Esophagus (tissue), 2 donors: ENCODE measurements at regions not wholly inside any gene's neighbourhood (a gene's known extent, or its start where the extent isn't known, plus 50 kb on each side); places are given as distances from the start of the nearest gene placed in this dataset.
"Not testable (repeated sequence)": the region's sequence is repeated elsewhere in the genome, so short reads cannot be mapped to it uniquely, and the experiment has no call there.

Experiments used
- H3K27ac ChIP-seq, 2 donors: one replicate each; pipeline ENCODE4 v1.5.1; 2013; ENCODE audit warnings: low read depth in 2 of 2, mild to moderate bottlenecking in 2 of 2, inconsistent platforms in 1 of 2, low read length in 1 of 2, moderate library complexity in 1 of 2
- H3K27me3 ChIP-seq, 2 donors: one replicate each; pipeline ENCODE4 v1.6.1; 2013; ENCODE audit warnings: low read length in 2 of 2, control low read depth in 1 of 2, mild to moderate bottlenecking in 1 of 2; ENCODE audit not compliant: insufficient read depth in 2 of 2, control insufficient read depth in 1 of 2
- H3K36me3 ChIP-seq, 2 donors: one replicate each; pipeline ENCODE4 v1.6.1; 2013; ENCODE audit warnings: low read length in 1 of 2; ENCODE audit not compliant: control insufficient read depth in 2 of 2, insufficient read depth in 2 of 2
- H3K4me1 ChIP-seq, 2 donors: one replicate each; pipeline ENCODE4 v1.6.1; 2013; ENCODE audit warnings: low read length in 1 of 2; ENCODE audit not compliant: control insufficient read depth in 2 of 2, insufficient read depth in 2 of 2
- H3K4me3 ChIP-seq, 2 donors: one replicate each; pipeline ENCODE4 v1.5.1; 2013; ENCODE audit warnings: low read length in 2 of 2, mild to moderate bottlenecking in 2 of 2, low read depth in 1 of 2, moderate library complexity in 1 of 2
- H3K9me3 ChIP-seq, 2 donors: one replicate each; pipeline ENCODE4 v1.6.1; 2013; ENCODE audit warnings: mild to moderate bottlenecking in 2 of 2, low read depth in 1 of 2, low read length in 1 of 2, moderate library complexity in 1 of 2; ENCODE audit not compliant: control insufficient read depth in 2 of 2, insufficient read depth in 1 of 2
- WGBS, 2 donors: extraction: QIAGEN DNeasy Blood & Tissue Kit; methylation state at CpG; one replicate each; pipeline ENCODE4 v1.1.7; 2013; 5-methylcytosine and 5-hydroxymethylcytosine counted together
- donor health status: healthy with polysubstance abuse.
- donor health status: Bipolar disorder and iron deficiency.

- H3K27ac ChIP-seq = no peak overlapping the region
- no peaks in the 10 kb centered on the region for H3K27me3 ChIP-seq
- no peaks in the 10 kb centered on the region for H3K9me3 ChIP-seq
- no peaks in the 10 kb centered on the region for H3K36me3 ChIP-seq
- H3K4me1 ChIP-seq = no peaks in the 10 kb centered on the region
- H3K4me3 ChIP-seq = no peak overlapping the region
- WGBS, 2 donors = 68 to 74% methylated on average over 7 of the region's 7 CpGs
Measured at GRCh38 chr3:139113231-139113992, 68.7 kb upstream of the PRR23C start.

- Histone ChIP-seq H3K36me3 (no peaks in the 10 kb centered on the region), H3K4me1 (no peaks in the 10 kb centered on the region), H3K4me3 (no peak overlapping the region), H3K27ac (no peak overlapping the region), H3K9me3 (no peaks in the 10 kb centered on the region), H3K27me3 (no peaks in the 10 kb centered on the region)
- 90 to 98% methylated on average over 4 of the region's 4 CpGs for WGBS, 2 donors
Measured at GRCh38 chr3:139113993-139114375, 69.3 kb upstream of the PRR23C start.

GRCh38 chr3:139116631-139117030 lies 71.9 kb upstream of the PRR23C start:
- H3K27ac ChIP-seq, H3K4me3 ChIP-seq, H3K27me3 ChIP-seq, H3K4me1 ChIP-seq, H3K9me3 ChIP-seq, H3K36me3 ChIP-seq: not testable (repeated sequence)
- WGBS, 2 donors = 92 to 93% methylated on average over 7 of the region's 7 CpGs

- H3K27ac ChIP-seq = no peak overlapping the region
- 47 to 65% methylated on average over 1 of the region's 1 CpG for WGBS, 2 donors
- H3K4me1 ChIP-seq = no peaks in the 10 kb centered on the region
- H3K4me3 ChIP-seq = no peak overlapping the region
- no peaks in the 10 kb centered on the region for H3K36me3 ChIP-seq
- no peaks in the 10 kb centered on the region for H3K27me3 ChIP-seq
- no peaks in the 10 kb centered on the region for H3K9me3 ChIP-seq
Measured at GRCh38 chr3:139117136-139117675, 72.5 kb upstream of the PRR23C start.

GRCh38 chr3:139117883-139118760 lies 73.4 kb upstream of the PRR23C start:
- H3K9me3 ChIP-seq = no peaks in the 10 kb centered on the region
- H3K4me3 ChIP-seq = no peak overlapping the region
- no peak overlapping the region for H3K27ac ChIP-seq
- no peaks in the 10 kb centered on the region for H3K27me3 ChIP-seq
- H3K4me1 ChIP-seq = no peaks in the 10 kb centered on the region
- H3K36me3 ChIP-seq = no peaks in the 10 kb centered on the region
- WGBS, 2 donors = 93 to 95% methylated on average over 7 of the region's 7 CpGs

- no peaks in the 10 kb centered on the region for H3K27me3 ChIP-seq
- H3K9me3 ChIP-seq = no peaks in the 10 kb centered on the region
- no peak overlapping the region for H3K4me3 ChIP-seq
- no peak overlapping the region for H3K27ac ChIP-seq
- H3K4me1 ChIP-seq = no peaks in the 10 kb centered on the region
- H3K36me3 ChIP-seq = no peaks in the 10 kb centered on the region
- WGBS, 2 donors = 89 to 91% methylated on average over 4 of the region's 4 CpGs
Measured at GRCh38 chr3:139118835-139119234, 74.1 kb upstream of the PRR23C start.

- no peaks in the 10 kb centered on the region for H3K9me3 ChIP-seq
- no peak overlapping the region for H3K4me3 ChIP-seq
- WGBS, 2 donors = 91 to 100% methylated on average over 1 of the region's 1 CpG
- H3K27me3 ChIP-seq = no peaks in the 10 kb centered on the region
- no peak overlapping the region for H3K27ac ChIP-seq
- no peaks in the 10 kb centered on the region for H3K4me1 ChIP-seq
- H3K36me3 ChIP-seq = no peaks in the 10 kb centered on the region
Measured at GRCh38 chr3:139119331-139120025, 74.8 kb upstream of the PRR23C start.

- H3K4me1 ChIP-seq = no peaks in the 10 kb centered on the region
- H3K27me3 ChIP-seq = no peaks in the 10 kb centered on the region
- H3K36me3 ChIP-seq = no peaks in the 10 kb centered on the region
- WGBS, 2 donors = 66 to 70% methylated on average over 9 of the region's 9 CpGs
- no peak overlapping the region for H3K27ac ChIP-seq
- no peaks in the 10 kb centered on the region for H3K9me3 ChIP-seq
- no peak overlapping the region for H3K4me3 ChIP-seq
Measured at GRCh38 chr3:139120086-139121056, 75.7 kb upstream of the PRR23C start.
